ENCODE measurements at regions not wholly inside any gene's neighbourhood (a gene's known extent, or its start where the extent isn't known, plus 50 kb on each side); places are given as distances from the start of the nearest gene placed in this dataset.
"Not testable (repeated sequence)": the region's sequence is repeated elsewhere in the genome, so short reads cannot be mapped to it uniquely, and the experiment has no call there.

GRCh38 chr10:28391283-28391682 is 88.4 kb upstream of the MPP7 start:
- DNase-seq (ENCODE audit: low read depth) = no peak

GRCh38 chr10:28393956-28394568 is 91.2 kb upstream of the MPP7 start:
- peak; percentile 35 for DNase-seq (ENCODE audit: low read depth)

GRCh38 chr10:28396331-28396730 is 93.5 kb upstream of the MPP7 start:
- no peak for DNase-seq (ENCODE audit: low read depth)

- no peak for DNase-seq (ENCODE audit: low read depth)
Measured at GRCh38 chr10:28397229-28397628, 94.4 kb upstream of the MPP7 start.

GRCh38 chr10:28400176-28400575 is 97.3 kb upstream of the MPP7 start:
- DNase-seq (ENCODE audit: low read depth) = no peak

- no peak for DNase-seq (ENCODE audit: low read depth)
Measured at GRCh38 chr10:28400681-28401080, 97.8 kb upstream of the MPP7 start.

GRCh38 chr10:28402611-28403073 is 99.8 kb upstream of the MPP7 start:
- not testable (repeated sequence) for DNase-seq (ENCODE audit: low read depth)

- DNase-seq (ENCODE audit: low read depth) = no peak
Measured at GRCh38 chr10:28403090-28403489, 100.2 kb upstream of the MPP7 start.

GRCh38 chr10:28408237-28408777 is 105.4 kb upstream of the MPP7 start:
- no peak for DNase-seq (ENCODE audit: low read depth)

- DNase-seq (ENCODE audit: low read depth) = no peak
Measured at GRCh38 chr10:28410420-28411135, 107.7 kb upstream of the MPP7 start.

GRCh38 chr10:28411136-28411460 is 108.2 kb upstream of the MPP7 start:
- DNase-seq (ENCODE audit: low read depth) = no peak

- DNase-seq (ENCODE audit: low read depth) = no peak
Measured at GRCh38 chr10:28411648-28412047, 108.8 kb upstream of the MPP7 start.

GRCh38 chr10:28418069-28418468 is 114.8 kb upstream of the WAC start:
- no peak for DNase-seq (ENCODE audit: low read depth)

GRCh38 chr10:28425422-28425821 is 107.5 kb upstream of the WAC start:
- DNase-seq (ENCODE audit: low read depth) = no peak

GRCh38 chr10:28426392-28427159 is 106.3 kb upstream of the WAC start:
- DNase-seq (ENCODE audit: low read depth) = no peak

GRCh38 chr10:28427376-28427775 is 105.5 kb upstream of the WAC start:
- no peak for DNase-seq (ENCODE audit: low read depth)

- DNase-seq (ENCODE audit: low read depth) = no peak
Measured at GRCh38 chr10:28429045-28429444, 103.9 kb upstream of the WAC start.

- no peak for DNase-seq (ENCODE audit: low read depth)
Measured at GRCh38 chr10:28429573-28430216, 103.2 kb upstream of the WAC start.

GRCh38 chr10:28431139-28431538 is 101.8 kb upstream of the WAC start:
- no peak for DNase-seq (ENCODE audit: low read depth)

GRCh38 chr10:28432210-28432676 is 100.7 kb upstream of the WAC start:
- no peak for DNase-seq (ENCODE audit: low read depth)

- DNase-seq (ENCODE audit: low read depth) = no peak
Measured at GRCh38 chr10:28434063-28434462, 98.9 kb upstream of the WAC start.

- DNase-seq (ENCODE audit: low read depth) = no peak
Measured at GRCh38 chr10:28442403-28442802, 90.5 kb upstream of the WAC start.
